GM18517 (cell line): ENCODE measurements at regions not wholly inside any gene's neighbourhood (a gene's known extent, or its start where the extent isn't known, plus 50 kb on each side); places are given as distances from the start of the nearest gene placed in this dataset.

Experiments used
- ATAC-seq: cut with Tn5 transposase; IDR thresholded peaks from one replicate; pipeline ENCODE4 v1.9.1; 2021; ENCODE audit warnings: mild to moderate bottlenecking, moderate library complexity; ENCODE audit not compliant: unreplicated experiment

DNA sequence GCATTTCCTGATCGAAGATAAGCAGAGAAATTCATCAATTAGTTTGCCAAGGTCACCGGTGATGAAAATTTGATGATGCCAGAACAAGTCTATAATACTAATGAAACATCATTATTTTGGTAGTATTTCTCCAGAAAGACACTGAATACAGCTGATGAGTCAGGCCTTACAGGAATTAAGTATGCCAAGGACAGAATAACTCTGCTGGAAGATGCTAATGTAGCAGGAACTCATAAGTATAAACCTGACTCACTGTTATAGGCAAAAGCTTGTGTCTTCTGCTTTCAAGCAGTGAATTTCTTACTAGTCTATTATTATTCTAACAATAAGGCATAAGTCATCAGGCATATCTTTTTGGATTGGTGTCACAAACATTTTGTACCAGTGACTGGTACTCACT lies 1825.1 kb upstream of the IGFBP7 start:
- no peak for ATAC-seq

DNA sequence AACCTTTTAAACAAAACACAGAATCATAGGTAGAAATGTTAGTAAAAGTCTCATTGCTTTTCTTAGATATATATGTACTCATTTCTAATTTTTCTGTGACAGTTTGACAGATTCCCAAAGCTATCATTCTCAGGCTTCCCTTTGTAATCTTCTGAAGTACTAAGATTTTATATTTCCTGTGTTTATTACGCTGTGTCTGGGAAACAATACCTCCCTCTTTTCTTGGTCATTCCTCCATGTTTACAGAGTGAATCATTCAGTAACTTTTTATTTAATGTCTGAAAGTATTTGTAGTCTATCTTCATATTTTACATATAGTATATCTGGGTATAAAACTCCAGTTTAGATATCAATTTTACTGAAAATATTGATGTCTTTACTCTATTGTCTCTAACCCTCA lies 1826.3 kb upstream of the IGFBP7 start:
- ATAC-seq, result no peak

DNA sequence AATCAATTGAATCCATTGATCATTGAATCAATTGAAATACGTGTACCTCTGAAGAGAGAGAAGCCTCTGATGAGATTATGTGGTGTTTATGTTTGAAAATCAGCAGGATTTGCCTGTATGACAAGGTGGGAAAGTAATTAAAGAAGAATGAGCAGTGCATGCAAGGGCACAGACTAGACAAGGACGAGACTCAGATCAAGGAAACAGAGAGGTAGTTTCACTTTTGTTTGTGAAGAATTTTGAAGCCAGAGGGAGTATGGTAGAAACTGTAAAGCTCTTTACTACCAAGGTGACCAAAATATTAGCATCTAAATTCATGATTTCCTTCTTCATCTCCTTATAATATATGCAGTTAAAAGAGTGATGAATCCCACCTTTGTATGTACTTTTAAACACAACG lies 1830.0 kb upstream of the IGFBP7 start:
- no peak for ATAC-seq

DNA sequence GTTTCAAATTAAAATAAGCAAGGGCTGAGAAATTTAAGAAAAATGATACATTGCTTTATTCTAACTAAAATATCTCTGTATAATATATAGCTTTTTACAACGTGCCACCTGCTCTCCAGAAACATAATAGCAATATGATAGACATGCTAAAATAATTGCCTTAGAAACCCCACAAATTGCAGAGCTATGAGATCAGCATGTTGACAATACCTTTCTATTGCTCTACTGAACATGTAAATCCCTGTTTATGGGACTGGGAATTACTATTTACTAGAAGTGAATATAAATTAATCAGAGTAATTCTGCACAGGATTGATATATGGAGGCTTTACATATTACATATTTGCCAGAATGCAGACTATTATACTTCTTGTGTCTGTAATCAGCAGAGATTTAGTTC lies 1831.1 kb upstream of the IGFBP7 start:
- ATAC-seq, result no peak

DNA sequence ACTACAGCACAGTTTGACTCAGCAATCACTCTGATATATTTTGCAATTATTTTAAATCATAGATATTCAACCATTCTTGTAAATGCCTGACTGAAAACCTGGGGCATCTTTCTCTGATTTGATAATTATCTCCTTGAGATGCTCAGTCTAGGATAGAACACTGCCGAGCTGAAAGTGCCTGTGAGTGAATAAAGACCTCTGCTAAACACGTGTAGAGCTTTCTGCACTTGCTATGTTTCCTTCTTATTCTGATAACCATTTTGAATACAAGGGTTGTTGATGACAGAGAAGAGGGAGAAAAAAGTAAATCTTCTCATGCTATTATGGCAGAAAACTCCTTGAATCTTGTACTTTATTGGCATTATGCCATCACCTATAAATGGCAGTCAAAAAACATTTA lies 1843.4 kb upstream of the IGFBP7 start:
- ATAC-seq, result no peak

DNA sequence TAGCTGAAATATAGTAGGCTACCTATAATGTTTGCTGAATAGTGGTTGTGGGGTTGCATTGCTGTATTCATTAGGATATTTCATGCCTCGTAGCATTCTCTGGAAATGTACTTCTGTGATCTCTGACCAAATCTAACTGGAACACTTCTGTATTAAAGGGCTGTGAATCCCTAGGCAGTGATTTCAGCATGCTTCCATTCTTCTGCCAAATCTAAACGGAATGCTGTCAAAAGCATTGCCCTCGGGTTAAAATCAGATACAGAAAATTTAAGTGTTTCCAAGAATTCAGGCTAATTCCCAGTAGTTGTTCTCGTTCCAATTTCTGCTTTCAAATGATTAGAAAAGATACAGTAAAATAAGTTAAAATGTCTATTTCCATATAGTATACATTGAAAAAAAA lies 1847.5 kb upstream of the IGFBP7 start:
- ATAC-seq, result no peak

DNA sequence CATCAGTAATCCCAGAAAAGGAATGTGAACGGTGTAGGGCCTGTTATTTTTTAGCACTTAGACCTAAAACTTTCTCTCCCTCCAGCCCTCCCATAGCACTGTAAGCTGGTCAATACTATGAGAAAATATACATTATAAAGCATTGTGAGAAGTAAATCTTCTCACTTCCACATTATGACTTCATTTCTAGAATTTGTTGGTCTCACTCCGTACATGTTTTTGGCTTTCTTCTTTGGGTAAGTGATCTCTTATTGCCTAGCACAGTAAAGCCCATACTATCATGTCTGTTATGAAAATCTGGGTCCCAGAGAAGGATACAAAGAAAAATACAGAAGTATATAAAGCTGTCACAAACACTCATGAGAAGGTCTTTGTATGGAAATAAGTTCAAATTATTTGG lies 1851.1 kb upstream of the IGFBP7 start:
- no peak for ATAC-seq

DNA sequence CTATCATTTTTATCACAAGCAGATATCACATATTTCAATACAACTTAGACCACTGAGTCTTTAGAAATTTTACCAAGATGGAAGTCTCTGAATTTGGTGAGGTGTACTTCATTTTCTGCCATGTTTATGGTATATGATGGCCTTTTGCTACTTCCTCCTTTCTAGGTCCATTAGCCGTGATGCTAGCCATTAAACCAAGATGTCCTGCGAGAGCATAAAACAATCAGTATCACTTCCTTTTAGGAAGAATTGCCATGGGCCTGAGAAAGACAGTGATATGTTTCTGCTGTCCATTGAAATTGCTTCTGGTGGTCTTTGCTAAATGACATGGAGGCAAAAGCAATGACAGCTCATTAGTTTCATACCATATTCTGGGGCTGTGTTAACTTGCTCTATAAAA lies 1851.7 kb upstream of the IGFBP7 start:
- no peak for ATAC-seq

DNA sequence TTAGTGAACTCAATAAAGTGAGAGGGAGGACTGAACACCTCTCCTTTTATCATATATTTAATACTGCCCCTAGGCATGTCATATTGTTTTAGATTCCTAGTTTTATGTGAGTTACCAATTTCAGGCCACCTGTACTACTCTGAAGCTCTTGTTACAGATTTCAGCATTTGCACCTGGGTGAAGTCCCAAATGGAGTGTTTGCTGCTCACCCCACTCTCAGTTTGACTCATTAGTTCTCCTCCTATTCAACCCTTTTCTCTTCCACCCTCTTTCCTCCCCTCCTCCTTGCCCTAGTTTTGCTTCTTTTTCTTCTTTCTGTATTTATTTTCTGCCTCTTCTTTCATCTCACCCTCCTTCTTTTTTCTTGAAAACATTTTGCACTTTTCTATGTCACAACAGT lies 1852.2 kb upstream of the IGFBP7 start:
- ATAC-seq, result no peak

DNA sequence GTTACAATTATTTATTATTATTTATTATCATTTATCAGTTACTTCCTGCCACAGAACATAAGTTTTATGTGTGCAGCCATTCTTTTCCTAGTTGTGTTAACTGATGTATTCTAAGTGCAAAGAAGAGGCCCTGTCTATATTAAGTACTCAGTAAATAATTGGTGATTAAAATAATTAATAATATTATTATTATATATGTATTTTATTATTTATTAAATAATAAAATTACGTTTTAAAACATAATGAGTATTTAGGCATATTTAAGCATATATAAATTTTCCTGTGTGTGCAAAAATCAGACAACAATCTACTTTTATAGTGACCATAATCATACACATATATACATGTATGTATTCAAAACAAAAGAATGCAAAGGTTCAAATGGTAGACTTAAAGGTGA lies 1871.6 kb upstream of the IGFBP7 start:
- ATAC-seq, result no peak

DNA sequence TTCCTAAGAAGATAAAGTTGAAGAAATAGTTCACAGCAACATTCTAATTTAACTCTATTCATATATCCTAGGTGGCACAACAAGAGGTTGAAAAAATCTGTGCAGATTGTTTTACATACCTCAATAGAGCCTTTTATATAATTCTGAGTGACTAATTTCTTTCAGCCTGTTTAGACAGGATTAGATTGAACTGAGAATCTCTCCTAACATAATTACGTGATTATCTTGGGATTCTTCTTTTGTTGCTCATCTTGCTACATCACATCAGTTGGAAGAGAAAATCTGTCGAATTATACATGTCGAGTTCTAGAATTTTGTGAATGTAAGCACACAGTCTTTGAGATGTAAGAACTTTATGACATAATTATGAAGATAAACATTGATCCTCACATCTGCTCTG lies 1873.7 kb upstream of the IGFBP7 start:
- no peak for ATAC-seq

DNA sequence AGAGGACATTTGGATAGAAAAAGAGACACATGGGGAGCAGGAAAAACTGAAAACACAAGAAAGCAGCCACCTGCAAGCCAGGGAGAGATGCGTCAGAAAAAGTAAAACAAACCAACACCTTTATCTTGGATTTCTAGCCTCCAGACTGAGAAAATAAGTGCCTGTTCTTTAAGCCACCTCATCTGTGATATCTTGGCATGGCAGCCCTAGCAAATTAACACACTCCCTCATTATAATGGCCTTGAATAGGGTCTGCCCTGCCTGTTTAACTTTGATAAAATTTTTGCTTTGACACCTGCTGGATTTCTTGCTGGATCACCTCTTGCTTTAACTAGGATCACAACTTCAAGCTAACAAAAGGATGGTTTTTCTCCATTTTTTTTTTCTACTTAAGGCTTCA lies 1892.0 kb upstream of the IGFBP7 start:
- ATAC-seq, result no peak

DNA sequence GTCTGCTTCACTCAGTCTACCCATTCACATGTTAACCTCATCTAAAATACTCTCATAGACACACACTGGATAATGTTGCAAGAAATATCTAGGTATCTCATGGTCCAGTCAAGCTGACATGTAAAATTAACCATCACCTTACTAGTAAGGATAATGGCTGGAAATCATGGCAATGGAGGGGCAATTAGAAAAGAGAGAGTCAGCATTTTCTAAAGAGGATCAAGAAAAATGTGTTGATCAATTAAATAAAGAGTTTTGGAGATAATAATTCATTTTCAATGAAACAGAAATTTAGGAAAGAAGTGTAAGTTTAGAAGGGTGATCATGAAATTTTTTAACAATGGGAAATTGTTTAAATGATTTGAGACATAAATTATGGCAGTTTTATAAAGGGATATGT lies 1914.1 kb upstream of the IGFBP7 start:
- ATAC-seq, result no peak

DNA sequence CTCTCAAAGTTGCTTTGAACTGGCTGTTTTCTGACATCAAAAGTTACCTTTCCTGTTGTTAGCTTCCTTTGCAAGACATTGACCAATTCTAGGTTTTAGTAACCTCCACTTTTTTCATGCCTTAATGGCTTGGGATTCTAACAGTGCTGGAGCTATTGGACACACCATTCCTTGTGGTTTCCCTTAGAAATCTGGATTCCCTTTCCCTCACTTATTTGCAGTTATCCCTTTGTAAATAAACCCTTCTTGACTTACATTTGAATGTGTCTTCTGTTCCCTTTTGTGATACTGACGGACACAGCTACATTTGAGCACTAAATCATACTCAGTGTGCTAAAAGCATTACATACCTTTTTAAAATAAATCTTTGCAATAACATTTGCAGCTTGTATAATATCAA lies 1927.6 kb upstream of the IGFBP7 start:
- ATAC-seq, result no peak

DNA sequence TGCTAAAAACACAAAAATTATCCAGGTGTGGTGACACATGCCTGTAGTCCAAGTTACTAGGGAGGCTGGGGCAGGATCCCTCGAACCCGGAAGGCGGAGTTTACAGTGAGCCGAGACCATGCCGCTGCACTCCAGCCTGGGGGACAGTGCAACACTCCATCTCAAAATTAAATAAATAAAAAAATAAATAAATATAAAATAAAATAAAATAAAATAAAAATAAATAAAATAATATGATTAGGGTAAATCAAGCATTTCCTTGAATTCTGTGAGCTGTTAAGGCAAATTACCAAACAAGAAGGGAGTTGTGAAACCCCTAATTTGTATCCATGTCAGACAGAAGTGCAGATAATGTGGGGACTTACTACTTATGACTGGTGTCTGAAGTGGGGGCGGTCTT lies 1928.9 kb upstream of the IGFBP7 start:
- no peak for ATAC-seq

DNA sequence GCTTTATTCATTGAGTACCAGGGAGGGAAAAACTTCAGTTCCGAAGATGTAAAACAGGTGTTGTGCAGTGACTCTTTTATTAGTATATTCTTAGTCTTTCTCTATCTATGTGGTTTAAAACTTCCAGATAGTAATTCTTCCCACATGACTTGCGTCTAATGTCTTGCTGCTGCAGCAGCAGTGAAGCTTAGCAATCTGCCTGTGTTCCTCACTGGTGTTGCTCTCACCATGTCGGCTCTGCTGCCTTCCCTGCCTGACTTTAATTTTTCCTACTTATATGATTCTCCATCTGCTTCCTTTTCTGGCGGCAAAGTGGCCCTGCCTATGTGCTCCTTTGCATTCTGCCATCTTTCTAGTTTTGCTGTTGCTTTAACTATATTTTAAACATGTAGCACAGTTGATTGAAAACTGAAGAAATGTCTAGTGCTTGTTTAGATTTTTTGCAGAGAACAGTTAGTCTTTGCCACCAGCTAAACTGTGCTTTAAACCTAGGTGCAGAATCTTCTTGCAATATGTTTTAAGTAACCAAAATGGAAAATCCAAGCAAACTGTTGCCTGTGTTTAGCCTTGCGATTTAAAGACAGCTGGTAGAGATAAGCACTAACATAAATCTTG lies 1934.2 kb upstream of the IGFBP7 start:
- no peak for ATAC-seq

DNA sequence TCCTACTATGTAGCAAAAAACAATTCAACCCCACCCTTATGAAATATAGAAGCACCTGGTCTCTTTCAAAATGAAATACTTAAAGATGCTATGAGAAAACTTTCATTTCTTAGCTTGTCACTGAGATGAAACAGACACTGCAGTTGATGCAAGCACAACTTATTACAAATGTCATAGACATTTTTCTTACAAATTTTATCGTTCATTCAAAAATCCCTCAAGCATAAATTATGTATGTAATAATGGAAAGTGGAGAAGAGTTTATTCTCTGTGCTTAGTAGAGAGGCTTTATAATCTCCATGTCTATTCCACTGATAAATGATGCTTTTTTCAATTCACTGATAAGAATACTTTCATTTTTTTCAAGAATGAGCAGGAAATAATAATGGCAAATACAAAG lies 1943.9 kb upstream of the IGFBP7 start:
- no peak for ATAC-seq

DNA sequence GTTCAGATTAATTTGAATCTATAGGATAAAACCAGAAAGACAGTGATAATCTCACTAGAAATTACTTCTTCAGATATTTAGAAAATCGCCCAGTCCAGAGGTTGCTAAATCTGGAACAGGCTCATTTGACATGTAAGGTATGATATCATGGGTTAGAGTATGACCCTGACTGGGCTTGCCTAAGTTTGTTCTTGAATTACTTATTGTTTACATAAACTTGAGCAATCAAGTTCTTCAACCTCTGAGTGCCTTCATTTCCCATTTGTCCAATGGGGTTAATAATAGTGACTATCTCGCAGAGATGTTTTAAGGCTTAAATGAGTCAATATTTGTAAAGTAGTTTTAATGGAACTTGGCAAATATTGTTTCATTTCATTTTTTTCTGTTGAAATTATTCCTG lies 1947.6 kb upstream of the IGFBP7 start:
- ATAC-seq, result no peak

DNA sequence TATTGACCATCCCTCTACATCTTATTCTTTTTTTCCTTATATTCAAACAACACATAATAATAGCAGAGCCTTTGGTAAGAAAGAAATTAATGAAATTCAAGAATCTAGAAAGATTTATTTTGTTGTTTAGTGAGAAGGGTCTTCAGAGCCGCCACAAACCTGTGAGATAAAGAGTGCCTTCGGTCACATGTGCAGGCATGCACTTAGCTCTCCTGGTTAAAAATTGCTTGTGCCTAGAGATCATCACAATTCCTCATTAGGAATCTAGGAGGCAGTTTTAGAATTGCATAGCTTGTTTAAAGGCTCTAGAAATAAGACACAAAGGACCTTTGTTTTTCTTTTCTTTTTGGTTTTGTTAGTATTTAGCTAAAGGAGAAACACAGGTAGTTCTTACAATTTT lies 1948.4 kb upstream of the IGFBP7 start:
- no peak for ATAC-seq

DNA sequence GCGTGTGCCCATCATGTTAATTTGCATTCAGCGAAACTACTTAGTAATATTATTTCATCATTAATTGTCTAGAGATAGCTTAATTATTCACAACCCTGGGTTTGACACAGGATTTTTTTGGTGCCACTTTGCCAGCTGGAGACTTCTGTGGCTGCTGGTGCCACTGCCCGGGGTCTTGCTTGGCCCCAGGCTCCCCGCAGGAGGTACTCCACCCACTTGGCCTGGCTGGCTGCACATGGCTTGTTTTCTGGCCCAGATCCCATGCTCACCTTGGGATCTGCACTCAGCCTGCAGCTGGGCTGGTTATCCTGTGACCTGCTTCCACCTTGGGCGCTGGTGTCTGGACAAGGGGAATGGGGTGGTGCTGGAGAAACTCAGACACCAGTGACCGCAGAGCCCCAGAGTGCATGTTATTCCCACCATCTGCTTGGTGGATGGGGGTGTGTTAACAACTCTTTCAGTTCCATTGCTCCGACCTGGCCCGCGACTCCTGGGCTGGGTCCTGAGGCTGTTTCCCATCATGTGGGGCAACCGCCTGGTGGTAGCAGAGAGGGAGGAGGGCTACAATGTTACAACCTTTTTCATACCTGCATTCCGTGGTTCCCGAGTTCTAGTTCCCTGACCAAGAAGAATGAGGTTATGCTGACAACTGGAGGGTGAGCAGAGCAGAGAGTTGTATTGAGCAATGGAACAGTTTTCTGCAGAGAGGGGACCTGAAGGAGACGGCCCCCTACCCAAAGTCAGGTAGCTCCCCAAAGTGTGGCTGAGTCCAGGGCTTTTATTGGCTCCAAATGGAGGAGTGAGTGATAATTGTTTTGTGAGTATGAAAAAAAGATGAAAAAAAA lies 1950.0 kb upstream of the IGFBP7 start:
- no peak for ATAC-seq

DNA sequence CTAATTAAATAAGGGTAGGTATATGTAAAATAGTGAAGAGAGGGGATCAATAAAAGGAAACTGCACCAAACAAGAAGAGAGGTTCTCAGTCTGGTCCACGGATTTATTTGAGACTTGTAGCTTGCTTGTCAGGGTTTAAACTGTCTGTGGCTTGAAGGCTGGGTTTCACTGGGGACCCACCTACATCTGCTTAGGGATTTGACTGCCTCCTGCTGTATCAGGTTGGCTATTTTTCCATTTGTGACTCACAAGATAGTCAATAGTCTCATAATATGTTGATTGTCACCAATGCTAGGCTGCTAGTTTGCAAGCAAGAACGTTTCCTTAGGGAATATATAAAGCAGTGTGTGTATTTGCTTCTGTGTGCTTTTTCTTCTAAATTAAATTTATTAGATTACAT lies 1950.7 kb upstream of the IGFBP7 start:
- ATAC-seq, result no peak

DNA sequence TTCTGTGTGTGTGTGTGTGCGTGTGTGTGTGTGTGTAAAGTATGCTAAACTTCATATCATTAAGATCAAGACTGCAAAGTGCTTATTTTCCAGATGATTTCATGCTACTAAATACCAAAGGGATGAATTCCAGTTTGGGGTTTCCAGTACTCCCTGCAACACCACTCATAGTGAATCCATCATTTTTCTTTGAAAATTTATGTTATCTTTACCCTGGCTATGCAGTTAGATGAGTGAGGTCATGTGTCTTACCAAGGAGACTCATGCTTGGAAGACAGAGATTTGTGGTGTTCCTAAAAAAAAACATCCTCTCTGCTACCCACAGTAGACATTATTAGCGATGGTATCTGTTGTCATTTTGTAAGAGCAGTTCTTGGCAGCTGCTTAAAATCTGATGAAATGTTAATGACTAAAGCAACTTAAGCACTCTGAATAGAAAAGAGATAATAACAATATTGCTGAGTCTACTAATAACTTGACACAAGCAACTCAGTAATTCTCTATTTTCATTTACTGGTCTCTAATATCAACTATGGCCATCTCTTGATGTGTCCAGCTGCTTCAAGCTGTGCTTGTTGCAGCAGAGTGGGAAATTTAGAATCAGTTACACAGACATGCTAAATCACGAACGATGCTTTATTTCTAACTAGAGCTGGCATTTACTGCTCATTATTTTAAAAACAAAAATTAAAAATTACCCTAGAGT lies 1953.0 kb upstream of the IGFBP7 start:
- ATAC-seq, result no peak
